RWPE2 (cell line): ENCODE measurements at regions not wholly inside any gene's neighbourhood (a gene's known extent, or its start where the extent isn't known, plus 50 kb on each side); places are given as distances from the start of the nearest gene placed in this dataset.

Experiments
- ATAC-seq: fragments of 200-7000 bp; cut with Tn5 transposase; 3 replicates; pipeline ENCODE4 v1.9.1; 2021; ENCODE audit warnings: low read depth
- DNase-seq: peaks from one replicate; pipeline ENCODE4 v3.0.0-alpha.2; 2020; ENCODE audit warnings: low spot score
- H3K27ac ChIP-seq: fragments of 450-650 bp; 2 replicates; pipeline ENCODE4 v1.5.1; 2017; ENCODE audit warnings: mild to moderate bottlenecking; ENCODE audit not compliant: poor library complexity, severe bottlenecking
- H3K27me3 ChIP-seq: fragments of 250-450 bp; sonication (Bioruptor Pico); 2 replicates; pipeline ENCODE4 v1.5.1; 2021; ENCODE audit warnings: mild to moderate bottlenecking, moderate library complexity; ENCODE audit not compliant: insufficient read depth, poor library complexity, severe bottlenecking
- H3K36me3 ChIP-seq: fragments of 250-450 bp; sonication (Bioruptor Pico); 2 replicates; pipeline ENCODE4 v1.5.1; 2020; ENCODE audit warnings: low read depth, mild to moderate bottlenecking, moderate library complexity
- H3K4me1 ChIP-seq: fragments of 250-450 bp; sonication (Bioruptor Pico); 2 replicates; pipeline ENCODE4 v1.5.1; 2021; ENCODE audit warnings: mild to moderate bottlenecking, moderate library complexity; ENCODE audit not compliant: insufficient read depth, poor library complexity, severe bottlenecking
- H3K4me3 ChIP-seq: fragments of 250-450 bp; sonication (Bioruptor Pico); 2 replicates; pipeline ENCODE4 v1.5.1; 2021; ENCODE audit warnings: mild to moderate bottlenecking, moderate library complexity; ENCODE audit not compliant: severe bottlenecking
- H3K9me3 ChIP-seq: fragments of 250-450 bp; sonication (Bioruptor Pico); 2 replicates; pipeline ENCODE4 v1.5.1; 2021; ENCODE audit warnings: mild to moderate bottlenecking, moderate library complexity; ENCODE audit not compliant: severe bottlenecking
- CTCF ChIP-seq: fragments of 450-650 bp; IDR thresholded peaks from one replicate; pipeline ENCODE4 v1.5.1; 2017; ENCODE audit warnings: mild to moderate bottlenecking, moderate library complexity; ENCODE audit not compliant: poor library complexity, severe bottlenecking

- ATAC-seq (no peak), DNase-seq (no peak)
- Histone ChIP-seq H3K9me3 (no peaks in the 10 kb centered on the region), H3K27ac (no peak overlapping the region), H3K4me3 (no peak overlapping the region), H3K36me3 (no peaks in the 10 kb centered on the region), H3K4me1 (no peaks in the 10 kb centered on the region), H3K27me3 (no peaks in the 10 kb centered on the region)
- TF ChIP-seq CTCF = no peak
These were observed 257.9 kb downstream of the SATB2 start for GRCh38 chr2:199199797-199200196.

- Histone ChIP-seq H3K27ac (no peak overlapping the region), H3K9me3 (no peaks in the 10 kb centered on the region), H3K4me1 (no peaks in the 10 kb centered on the region), H3K36me3 (no peaks in the 10 kb centered on the region), H3K4me3 (no peak overlapping the region), H3K27me3 (no peaks in the 10 kb centered on the region)
- TF ChIP-seq CTCF = no peak
- DNase-seq (no peak), ATAC-seq (no peak)
These were observed 260.3 kb downstream of the SATB2 start for GRCh38 chr2:199197448-199197847.

GRCh38 chr2:199196686-199197085 is 261.1 kb downstream of the SATB2 start:
- no peak for TF ChIP-seq CTCF
- Histone ChIP-seq H3K4me3 (no peak overlapping the region), H3K9me3 (no peaks in the 10 kb centered on the region), H3K27me3 (no peaks in the 10 kb centered on the region), H3K4me1 (no peaks in the 10 kb centered on the region), H3K36me3 (no peaks in the 10 kb centered on the region), H3K27ac (no peak overlapping the region)
- no peak for ATAC-seq
- DNase-seq = no peak

- no peak for DNase-seq
- no peak for TF ChIP-seq CTCF
- H3K4me3 ChIP-seq = no peak overlapping the region
- no peak for ATAC-seq
- H3K36me3 ChIP-seq = no peaks in the 10 kb centered on the region
- no peaks in the 10 kb centered on the region for H3K4me1 ChIP-seq
- H3K27me3 ChIP-seq = no peaks in the 10 kb centered on the region
- H3K27ac ChIP-seq = no peak overlapping the region
- no peaks in the 10 kb centered on the region for H3K9me3 ChIP-seq
These were observed 261.7 kb downstream of the SATB2 start for GRCh38 chr2:199195927-199196502.

- no peak for ATAC-seq
- H3K9me3 ChIP-seq = no peaks in the 10 kb centered on the region
- no peak overlapping the region for H3K4me3 ChIP-seq
- H3K36me3 ChIP-seq = no peaks in the 10 kb centered on the region
- H3K27me3 ChIP-seq = no peaks in the 10 kb centered on the region
- no peak for DNase-seq
- no peak overlapping the region for H3K27ac ChIP-seq
- H3K4me1 ChIP-seq = no peaks in the 10 kb centered on the region
- no peak for TF ChIP-seq CTCF
These were observed 266.3 kb downstream of the SATB2 start for GRCh38 chr2:199191461-199191860.
